ENCODE measurements at regions not wholly inside any gene's neighbourhood (a gene's known extent, or its start where the extent isn't known, plus 50 kb on each side); places are given as distances from the start of the nearest gene placed in this dataset.

DNA sequence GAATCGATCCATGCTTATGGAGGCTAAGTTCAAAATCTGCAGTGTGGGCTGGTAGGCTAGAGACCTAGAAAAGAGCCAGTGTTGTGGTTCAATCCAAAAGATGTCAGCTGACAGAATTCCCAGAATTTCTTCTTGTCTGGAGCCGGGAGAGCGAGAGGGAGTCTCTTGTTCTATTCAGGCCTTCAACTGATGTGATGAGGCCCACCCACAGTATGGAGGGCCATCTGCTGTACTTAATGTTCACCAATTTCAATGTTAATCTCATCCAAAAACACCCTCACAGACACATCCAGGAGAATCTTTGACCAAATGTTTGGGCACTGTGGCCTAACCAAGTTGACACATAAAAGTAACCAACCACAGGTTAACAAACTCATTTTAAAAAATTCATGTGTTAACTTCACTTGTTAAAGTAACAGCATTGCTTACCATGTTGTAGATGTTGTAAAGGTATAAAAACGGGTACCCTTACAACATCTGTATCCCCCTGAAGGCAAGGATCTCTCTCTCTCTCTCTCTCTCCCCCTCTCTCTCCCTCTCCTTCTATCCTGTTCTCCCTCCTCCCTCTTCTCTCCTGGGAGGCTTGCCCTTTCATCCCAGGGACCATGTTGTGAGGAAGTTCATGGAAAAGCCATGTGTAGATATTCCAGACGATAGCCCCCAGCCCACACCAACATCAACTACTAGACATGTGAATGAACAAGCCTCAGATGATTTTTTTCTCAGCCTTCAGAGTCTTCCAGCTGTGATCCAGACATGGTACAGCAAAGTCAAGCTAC, 66.4 kb upstream of the CHD2 start:
- TF ChIP-seq, protein P1, sequence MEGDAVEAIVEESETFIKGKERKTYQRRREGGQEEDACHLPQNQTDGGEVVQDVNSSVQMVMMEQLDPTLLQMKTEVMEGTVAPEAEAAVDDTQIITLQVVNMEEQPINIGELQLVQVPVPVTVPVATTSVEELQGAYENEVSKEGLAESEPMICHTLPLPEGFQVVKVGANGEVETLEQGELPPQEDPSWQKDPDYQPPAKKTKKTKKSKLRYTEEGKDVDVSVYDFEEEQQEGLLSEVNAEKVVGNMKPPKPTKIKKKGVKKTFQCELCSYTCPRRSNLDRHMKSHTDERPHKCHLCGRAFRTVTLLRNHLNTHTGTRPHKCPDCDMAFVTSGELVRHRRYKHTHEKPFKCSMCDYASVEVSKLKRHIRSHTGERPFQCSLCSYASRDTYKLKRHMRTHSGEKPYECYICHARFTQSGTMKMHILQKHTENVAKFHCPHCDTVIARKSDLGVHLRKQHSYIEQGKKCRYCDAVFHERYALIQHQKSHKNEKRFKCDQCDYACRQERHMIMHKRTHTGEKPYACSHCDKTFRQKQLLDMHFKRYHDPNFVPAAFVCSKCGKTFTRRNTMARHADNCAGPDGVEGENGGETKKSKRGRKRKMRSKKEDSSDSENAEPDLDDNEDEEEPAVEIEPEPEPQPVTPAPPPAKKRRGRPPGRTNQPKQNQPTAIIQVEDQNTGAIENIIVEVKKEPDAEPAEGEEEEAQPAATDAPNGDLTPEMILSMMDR (IDR thresholded peaks at IDR 0.05; ENCODE audit: insufficient read depth, low read depth, low read length, missing control alignments): no peak
- H3K4me3 ChIP-seq (ENCODE audit: low read length): no peak overlapping the region
- no peak for DNase-seq (ENCODE audit: low read depth)

DNA sequence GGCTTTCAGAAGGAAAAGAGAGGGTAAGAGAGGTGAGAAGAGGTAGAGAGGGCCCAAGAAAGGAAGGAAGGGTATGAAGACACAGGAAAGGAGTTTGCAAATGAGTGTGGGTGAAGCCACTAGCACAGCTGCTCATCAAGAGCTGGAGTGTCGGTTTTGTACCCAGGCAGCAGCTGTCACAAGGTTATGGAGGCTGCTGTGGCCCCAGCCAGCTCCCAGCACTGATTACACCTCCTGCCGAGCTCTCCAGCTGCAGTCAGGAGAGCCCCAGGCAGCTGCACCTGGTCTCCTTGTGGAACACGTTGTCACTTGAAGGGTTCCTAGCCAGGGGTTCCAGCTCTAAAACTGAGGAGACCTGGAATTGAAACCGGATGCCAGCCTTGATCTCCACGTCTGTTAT, 60.4 kb upstream of the CHD2 start:
- DNase-seq (ENCODE audit: low read depth): no peak
- H3K4me3 ChIP-seq (ENCODE audit: low read length): no peak overlapping the region
- TF ChIP-seq, protein P1 (IDR thresholded peaks at IDR 0.05; ENCODE audit: insufficient read depth, low read depth, low read length, missing control alignments): no peak

DNA sequence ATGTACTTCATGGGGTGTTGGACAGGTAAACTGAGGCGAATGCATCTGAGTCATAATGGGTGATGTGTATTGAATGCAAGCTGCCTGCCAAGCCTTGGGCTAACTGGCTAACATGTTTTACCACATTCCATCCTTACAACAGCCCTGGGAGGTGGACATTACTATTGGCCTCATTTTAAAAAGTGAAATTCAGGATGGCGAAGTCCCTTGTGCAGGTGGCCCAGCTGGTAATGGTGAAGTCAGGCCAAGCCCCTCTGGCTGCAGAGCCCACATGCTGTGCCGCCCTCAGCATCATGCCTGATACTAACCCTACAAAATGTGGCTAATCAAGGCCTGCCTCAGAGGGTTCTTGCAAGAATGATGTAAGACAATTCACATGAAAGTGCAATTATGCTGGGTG, 60.0 kb upstream of the CHD2 start:
- peak; percentile 71 for DNase-seq (ENCODE audit: low read depth)
- TF ChIP-seq, protein P1 (IDR thresholded peaks at IDR 0.05; ENCODE audit: insufficient read depth, low read depth, low read length, missing control alignments): no peak

DNA sequence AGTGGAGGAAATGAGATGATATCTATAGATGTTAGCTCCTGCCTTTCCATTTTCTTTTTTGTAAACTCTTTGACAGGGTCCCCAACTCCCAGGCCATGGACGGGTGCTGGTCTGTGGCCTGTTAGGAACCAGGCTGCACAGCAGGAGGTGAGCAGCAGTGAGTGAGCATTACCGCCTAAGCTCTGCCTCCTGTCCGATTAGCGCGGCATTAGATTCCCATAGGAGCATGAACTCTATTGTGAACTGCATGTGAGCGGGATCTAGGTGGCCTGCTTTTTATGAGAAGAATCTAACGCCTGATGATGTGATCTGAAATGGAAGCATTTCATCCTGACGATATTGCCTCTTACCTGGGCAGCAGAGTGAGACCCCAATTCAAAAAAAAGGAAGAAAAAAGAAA, 56.8 kb upstream of the CHD2 start:
- DNase-seq (ENCODE audit: low read depth): no peak
- TF ChIP-seq, protein P1 (IDR thresholded peaks at IDR 0.05; ENCODE audit: insufficient read depth, low read depth, low read length, missing control alignments): no peak
- no peak overlapping the region for H3K4me3 ChIP-seq (ENCODE audit: low read length)

More for the DNA sequence above, 60.0 kb upstream of the CHD2 start:
- H3K4me3 ChIP-seq (ENCODE audit: low read length): no peak overlapping the region

DNA sequence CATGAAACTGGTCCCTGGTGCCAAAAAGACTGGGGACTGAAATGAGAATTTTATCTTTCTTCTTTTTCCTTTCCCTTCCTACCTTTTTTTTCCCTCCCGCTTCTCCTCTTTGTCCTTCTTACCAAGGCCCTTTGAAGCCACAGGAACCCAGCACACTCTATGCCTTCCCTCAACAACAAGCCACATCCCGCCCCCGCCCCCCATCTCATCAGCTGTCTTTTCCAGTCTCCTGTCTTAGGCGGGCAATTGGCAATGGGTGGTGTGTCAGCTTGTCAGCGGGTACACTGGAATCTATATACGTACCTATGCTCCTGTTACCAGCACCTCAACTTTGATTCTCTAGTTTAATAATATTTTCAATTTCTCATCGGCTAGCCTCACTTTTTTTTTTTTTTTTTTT, 56.3 kb upstream of the CHD2 start:
- TF ChIP-seq, protein P1 (IDR thresholded peaks at IDR 0.05; ENCODE audit: insufficient read depth, low read depth, low read length, missing control alignments): no peak
- H3K4me3 ChIP-seq (ENCODE audit: low read length): no peak overlapping the region
- no peak for DNase-seq (ENCODE audit: low read depth)

DNA sequence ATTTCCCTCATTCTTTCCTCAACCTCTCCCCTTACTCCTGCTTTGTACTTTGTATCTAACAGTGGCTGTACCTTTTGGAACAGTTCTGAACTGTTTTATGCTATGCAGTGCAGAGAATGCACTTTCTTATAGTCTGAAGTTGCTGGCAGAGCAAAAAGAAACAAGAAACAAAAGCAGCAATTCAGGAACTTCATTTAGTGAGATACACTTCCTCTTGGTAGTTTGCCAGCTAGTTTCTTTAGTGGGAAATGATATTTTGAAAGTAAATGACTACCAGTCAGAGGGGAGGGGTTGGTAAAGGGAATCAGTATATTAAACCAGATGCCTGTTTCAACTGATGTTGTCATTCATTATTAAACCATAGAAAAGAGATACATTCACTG, 55.0 kb upstream of the CHD2 start:
- no peak overlapping the region for H3K4me3 ChIP-seq (ENCODE audit: low read length)
- DNase-seq (ENCODE audit: low read depth): peak; percentile 68
- TF ChIP-seq, protein P1 (IDR thresholded peaks at IDR 0.05; ENCODE audit: insufficient read depth, low read depth, low read length, missing control alignments): no peak

DNA sequence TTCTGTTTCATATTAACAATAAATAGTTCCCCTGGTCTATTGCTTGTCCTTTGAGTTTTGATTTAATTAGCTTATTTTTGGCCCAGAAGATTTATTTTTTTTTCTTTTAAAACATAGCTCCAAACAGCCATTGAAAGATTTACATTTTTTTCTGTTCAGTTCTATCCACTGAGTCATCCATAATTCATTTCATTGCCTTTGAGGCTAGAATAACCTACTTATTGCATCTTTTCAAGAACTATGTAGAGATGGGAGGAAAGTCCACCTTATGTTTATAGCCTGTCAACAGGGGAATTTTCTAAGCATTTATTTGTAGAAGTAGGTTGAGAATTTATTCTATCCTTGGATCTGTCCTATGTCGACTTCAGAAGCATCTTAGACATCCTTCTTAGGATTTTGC, 53.4 kb upstream of the CHD2 start:
- TF ChIP-seq, protein P1 (IDR thresholded peaks at IDR 0.05; ENCODE audit: insufficient read depth, low read depth, low read length, missing control alignments): no peak
- no peak for DNase-seq (ENCODE audit: low read depth)
- no peak overlapping the region for H3K4me3 ChIP-seq (ENCODE audit: low read length)

Data from epithelial cell of esophagus (primary cell).